Esophagus squamous epithelium (tissue), 4 donors: ENCODE measurements at regions not wholly inside any gene's neighbourhood (a gene's known extent, or its start where the extent isn't known, plus 50 kb on each side); places are given as distances from the start of the nearest gene placed in this dataset.

Source experiments
- CTCF ChIP-seq, 6 experiments: fragments of 450-650 bp in 4 of 6; fragments of 200-600 bp in 2 of 6; sonication (generic) in 2 of 6; IDR thresholded peaks; one replicate each; pipeline ENCODE4 v1.5.1; 2016 to 2019; ENCODE audit warnings: antibody characterized with exemption in 6 of 6, mild to moderate bottlenecking in 4 of 6, moderate library complexity in 4 of 6
- POLR2A ChIP-seq, 4 donors: fragments of 450-650 bp; IDR thresholded peaks; one replicate each; pipeline ENCODE4 v1.6.1; 2017; ENCODE audit warnings: antibody characterized with exemption in 4 of 4, mild to moderate bottlenecking in 4 of 4, moderate library complexity in 3 of 4

GRCh38 chr14:26702721-26703230 is 104.9 kb upstream of the NOVA1 start:
- TF ChIP-seq CTCF (IDR thresholded peaks at IDR 0.05) (no peak), POLR2A (IDR thresholded peaks at IDR 0.05) (no peak)
